GM23338 (cell line): ENCODE measurements at regions not wholly inside any gene's neighbourhood (a gene's known extent, or its start where the extent isn't known, plus 50 kb on each side); places are given as distances from the start of the nearest gene placed in this dataset.

Experiments used
- ATAC-seq: fragments of 200-7000 bp; cut with Tn5 transposase; 3 replicates; pipeline ENCODE4 v1.9.1; 2020
- DNase-seq: peaks from one replicate; pipeline ENCODE4 v3.0.0-alpha.2; 2015; ENCODE audit warnings: low spot score
- H2AFZ ChIP-seq: fragments of 200-600 bp; sonication (generic); 2 replicates; pipeline ENCODE4 v1.8.0; 2016; ENCODE audit warnings: antibody characterized with exemption, mild to moderate bottlenecking, moderate library complexity
- H3F3A ChIP-seq: fragments of 200-600 bp; sonication (generic); replicated peaks from 2 replicates; pipeline ENCODE4 v1.8.0; 2017; ENCODE audit warnings: antibody characterized with exemption, mixed run types, low read depth
- H3K27ac ChIP-seq: fragments of 200-600 bp; sonication (generic); 2 replicates; pipeline ENCODE4 v1.6.1; 2016; ENCODE audit warnings: low read depth
- H3K27me3 ChIP-seq: fragments of 200-600 bp; sonication (generic); 2 replicates; pipeline ENCODE4 v1.8.0; 2016; ENCODE audit warnings: mild to moderate bottlenecking, mixed run types, moderate library complexity; ENCODE audit not compliant: insufficient read depth
- H3K36me3 ChIP-seq: fragments of 200-600 bp; sonication (generic); 2 replicates; pipeline ENCODE4 v1.8.0; 2016; ENCODE audit warnings: mild to moderate bottlenecking; ENCODE audit not compliant: insufficient read depth
- H3K4me1 ChIP-seq: fragments of 200-600 bp; sonication (generic); 2 replicates; pipeline ENCODE4 v1.8.0; 2016; ENCODE audit warnings: mild to moderate bottlenecking, moderate library complexity; ENCODE audit not compliant: insufficient read depth
- H3K4me2 ChIP-seq: fragments of 200-600 bp; sonication (generic); 2 replicates; pipeline ENCODE4 v1.7.1; 2017; ENCODE audit warnings: mixed run types
- H3K4me3 ChIP-seq: fragments of 200-600 bp; sonication (generic); 2 replicates; pipeline ENCODE4 v1.6.1; 2016; ENCODE audit warnings: mixed run types
- H3K79me2 ChIP-seq: fragments of 200-600 bp; sonication (generic); replicated peaks from 2 replicates; pipeline ENCODE4 v1.8.0; 2017; ENCODE audit warnings: mild to moderate bottlenecking; ENCODE audit not compliant: insufficient read depth
- H3K9me2 ChIP-seq: fragments of 200-600 bp; sonication (generic); 2 replicates; pipeline ENCODE4 v1.8.0; 2017; ENCODE audit not compliant: insufficient read depth
- H4K20me1 ChIP-seq: fragments of 200-600 bp; sonication (generic); replicated peaks from 2 replicates; pipeline ENCODE4 v1.8.0; 2017; ENCODE audit warnings: mild to moderate bottlenecking; ENCODE audit not compliant: insufficient read depth
- H3K27ac Mint-ChIP-seq: 2 replicates; pipeline ENCODE4 v1.8.0; 2020; ENCODE audit warnings: inconsistent platforms, mild to moderate bottlenecking, moderate library complexity, mixed read lengths
- H3K27me3 Mint-ChIP-seq: 3 replicates; pipeline ENCODE4 v1.8.0; 2022; ENCODE audit warnings: low read depth, mild to moderate bottlenecking, moderate library complexity, mixed read lengths, inconsistent platforms; ENCODE audit not compliant: insufficient read depth, poor library complexity
- H3K36me3 Mint-ChIP-seq: 3 replicates; pipeline ENCODE4 v1.8.0; 2021; ENCODE audit warnings: low read depth, mild to moderate bottlenecking, inconsistent platforms, moderate library complexity, mixed read lengths
- H3K4me1 Mint-ChIP-seq: 3 replicates; pipeline ENCODE4 v1.8.0; 2020; ENCODE audit warnings: mild to moderate bottlenecking, inconsistent platforms, mixed read lengths
- H3K4me3 Mint-ChIP-seq: 3 replicates; pipeline ENCODE4 v1.8.0; 2021; ENCODE audit warnings: moderate library complexity, mild to moderate bottlenecking, inconsistent platforms, mixed read lengths
- H3K9me3 Mint-ChIP-seq: 3 replicates; pipeline ENCODE4 v1.8.0; 2020; ENCODE audit warnings: moderate library complexity, mild to moderate bottlenecking, inconsistent platforms, mixed read lengths
- CREB1 ChIP-seq: fragments of 250-450 bp; sonication (Bioruptor Pico); IDR thresholded peaks from 2 replicates; pipeline ENCODE4 v1.5.0; 2020; ENCODE audit warnings: low read depth, mild to moderate bottlenecking, moderate library complexity
- CTCF ChIP-seq, 2 experiments: fragments of 200-600 bp in 1 of 2; sonication (generic) in 1 of 2; conservative IDR thresholded peaks; 2 replicates each; pipeline versions ENCODE4 v1.5.1 to v1.6.1; 2016 to 2017; ENCODE audit warnings: antibody characterized with exemption in 2 of 2, low read depth in 2 of 2, mild to moderate bottlenecking in 2 of 2, moderate library complexity in 1 of 2
- ETS1 ChIP-seq: IDR thresholded peaks from 2 replicates; pipeline ENCODE4 v1.6.1; 2016; ENCODE audit warnings: antibody characterized with exemption
- EZH2phosphoT487 ChIP-seq: fragments of 200-600 bp; sonication (generic); IDR thresholded peaks from one replicate; pipeline ENCODE4 v1.8.1; 2018; ENCODE audit warnings: antibody characterized with exemption; ENCODE audit not compliant: unreplicated experiment
- STAT1 ChIP-seq: IDR thresholded peaks from one replicate; pipeline ENCODE4 v1.6.1; 2016; ENCODE audit warnings: antibody characterized with exemption; ENCODE audit not compliant: unreplicated experiment
- ZNF114 ChIP-seq: fragments of 250-450 bp; sonication (Bioruptor Pico); IDR thresholded peaks from 2 replicates; pipeline ENCODE4 v1.5.0; 2020; ENCODE audit warnings: mild to moderate bottlenecking, moderate library complexity
- ZNF462 ChIP-seq: fragments of 250-450 bp; sonication (Bioruptor Pico); IDR thresholded peaks from 2 replicates; pipeline ENCODE4 v1.5.0; 2020; ENCODE audit warnings: mild to moderate bottlenecking, moderate library complexity

GRCh38 chr20:50359607-50360217 is 150.5 kb upstream of the PTPN1 start (continued):
- no peak for TF ChIP-seq ZNF462
- no peak for TF ChIP-seq ZNF114 (CRISPR knock-in tag)

- Histone ChIP-seq H2AFZ (no peak overlapping the region), H3K4me3 (no peak overlapping the region), H4K20me1 (no peaks in the 10 kb centered on the region), H3K27ac (no peak overlapping the region), H3K27me3 (no peaks in the 10 kb centered on the region), H3K79me2 (no peaks in the 10 kb centered on the region), H3K9me2 (no peaks in the 10 kb centered on the region), H3K4me2 (no peak overlapping the region), H3K36me3 (no peaks in the 10 kb centered on the region), H3F3A (no peaks in the 10 kb centered on the region), H3K4me1 (no peaks in the 10 kb centered on the region)
- Mint-ChIP-seq H3K36me3 (no peaks in the 10 kb centered on the region), H3K27me3 (peaks cover 16% of the 10 kb centered on the region), H3K27ac (no peak overlapping the region), H3K4me1 (peaks cover 7% of the 10 kb centered on the region), H3K9me3 (no peaks in the 10 kb centered on the region), H3K4me3 (no peak overlapping the region)
- DNase-seq (no peak), ATAC-seq (no peak)
- TF ChIP-seq EZH2phosphoT487, result no peak
- TF ChIP-seq STAT1, result no peak
- no peak for TF ChIP-seq ZNF114 (CRISPR knock-in tag)
- TF ChIP-seq CREB1 (CRISPR knock-in tag), result no peak
- no peak for TF ChIP-seq ETS1
- no peak for TF ChIP-seq CTCF (conservative IDR thresholded peaks at IDR 0.05; ENCODE audit: low read depth in 2 of 2)
Observed at GRCh38 chr20:50360218-50360672, 149.9 kb upstream of the PTPN1 start.
